ENCODE measurements at regions not wholly inside any gene's neighbourhood (a gene's known extent, or its start where the extent isn't known, plus 50 kb on each side); places are given as distances from the start of the nearest gene placed in this dataset.

- no peak overlapping the region for H2AFZ ChIP-seq (ENCODE audit: low read depth, low read length)
- no peaks in the 10 kb centered on the region for H3K36me3 ChIP-seq (ENCODE audit: insufficient read depth, low read length)
- no peak overlapping the region for H3K4me3 ChIP-seq (ENCODE audit: low read depth in 1 of 2, low read length in 2 of 2)
- TF ChIP-seq EZH2 (IDR thresholded peaks at IDR 0.05; ENCODE audit: borderline replicate concordance, low read depth, low read length, severe bottlenecking) (no peak), CTCF (IDR thresholded peaks at IDR 0.05; ENCODE audit: borderline replicate concordance, extremely low read depth, low read length, poor library complexity, severe bottlenecking) (no peak)
- no peak overlapping the region for H3K4me2 ChIP-seq (ENCODE audit: insufficient read depth, low read length)
- DNase-seq (no peak), ATAC-seq (ENCODE audit: insufficient read depth, low read depth) (no peak)
- H3K79me2 ChIP-seq (ENCODE audit: insufficient read depth, low read length) = no peaks in the 10 kb centered on the region
- no peak overlapping the region for H3K27ac ChIP-seq (ENCODE audit: low read length)
- no peaks in the 10 kb centered on the region for H3K9me3 ChIP-seq (ENCODE audit: insufficient read depth, low read length, severe bottlenecking)
- no peaks in the 10 kb centered on the region for H3K27me3 ChIP-seq (ENCODE audit: insufficient read depth, low read length, poor library complexity)
- H3K9ac ChIP-seq (ENCODE audit: low read depth, low read length) = no peak overlapping the region
- H4K20me1 ChIP-seq (ENCODE audit: insufficient read depth, low read length) = no peaks in the 10 kb centered on the region
- H3K4me1 ChIP-seq (ENCODE audit: insufficient read depth, low read length) = no peaks in the 10 kb centered on the region
Measured at GRCh38 chr11:103622296-103622695, 414.1 kb upstream of the DDI1 start.

- no peak overlapping the region for H3K9ac ChIP-seq (ENCODE audit: low read depth, low read length)
- no peaks in the 10 kb centered on the region for H3K9me3 ChIP-seq (ENCODE audit: insufficient read depth, low read length, severe bottlenecking)
- H3K4me3 ChIP-seq (ENCODE audit: low read depth in 1 of 2, low read length in 2 of 2) = no peak overlapping the region
- H3K79me2 ChIP-seq (ENCODE audit: insufficient read depth, low read length) = no peaks in the 10 kb centered on the region
- ATAC-seq (ENCODE audit: insufficient read depth, low read depth) (no peak), DNase-seq (no peak)
- no peaks in the 10 kb centered on the region for H3K4me1 ChIP-seq (ENCODE audit: insufficient read depth, low read length)
- no peak overlapping the region for H3K4me2 ChIP-seq (ENCODE audit: insufficient read depth, low read length)
- no peak overlapping the region for H2AFZ ChIP-seq (ENCODE audit: low read depth, low read length)
- TF ChIP-seq EZH2 (IDR thresholded peaks at IDR 0.05; ENCODE audit: borderline replicate concordance, low read depth, low read length, severe bottlenecking) (no peak), CTCF (IDR thresholded peaks at IDR 0.05; ENCODE audit: borderline replicate concordance, extremely low read depth, low read length, poor library complexity, severe bottlenecking) (no peak)
- H4K20me1 ChIP-seq (ENCODE audit: insufficient read depth, low read length) = no peaks in the 10 kb centered on the region
- no peaks in the 10 kb centered on the region for H3K36me3 ChIP-seq (ENCODE audit: insufficient read depth, low read length)
- no peak overlapping the region for H3K27ac ChIP-seq (ENCODE audit: low read length)
- no peaks in the 10 kb centered on the region for H3K27me3 ChIP-seq (ENCODE audit: insufficient read depth, low read length, poor library complexity)
Measured at GRCh38 chr11:103623933-103624332, 412.5 kb upstream of the DDI1 start.

- Histone ChIP-seq H3K4me2 (ENCODE audit: insufficient read depth, low read length) (no peak overlapping the region), H3K36me3 (ENCODE audit: insufficient read depth, low read length) (no peaks in the 10 kb centered on the region), H3K4me3 (ENCODE audit: low read depth in 1 of 2, low read length in 2 of 2) (no peak overlapping the region), H2AFZ (ENCODE audit: low read depth, low read length) (no peak overlapping the region), H4K20me1 (ENCODE audit: insufficient read depth, low read length) (no peaks in the 10 kb centered on the region), H3K9ac (ENCODE audit: low read depth, low read length) (no peak overlapping the region), H3K27ac (ENCODE audit: low read length) (no peak overlapping the region), H3K4me1 (ENCODE audit: insufficient read depth, low read length) (no peaks in the 10 kb centered on the region), H3K79me2 (ENCODE audit: insufficient read depth, low read length) (no peaks in the 10 kb centered on the region), H3K27me3 (ENCODE audit: insufficient read depth, low read length, poor library complexity) (no peaks in the 10 kb centered on the region), H3K9me3 (ENCODE audit: insufficient read depth, low read length, severe bottlenecking) (no peaks in the 10 kb centered on the region)
- no peak for DNase-seq
- no peak for ATAC-seq (ENCODE audit: insufficient read depth, low read depth)
- TF ChIP-seq EZH2 (IDR thresholded peaks at IDR 0.05; ENCODE audit: borderline replicate concordance, low read depth, low read length, severe bottlenecking) (no peak), CTCF (IDR thresholded peaks at IDR 0.05; ENCODE audit: borderline replicate concordance, extremely low read depth, low read length, poor library complexity, severe bottlenecking) (no peak)
Measured at GRCh38 chr11:103624708-103625623, 411.5 kb upstream of the DDI1 start.

All from DND-41 (cell line).